ENCODE measurements at regions not wholly inside any gene's neighbourhood (a gene's known extent, or its start where the extent isn't known, plus 50 kb on each side); places are given as distances from the start of the nearest gene placed in this dataset.

GRCh38 chr4:107292979-107293378, 256.9 kb upstream of the DKK2 start:
- Mint-ChIP-seq H3K9me3 (peaks cover 59% of the 10 kb centered on the region), H3K36me3 (ENCODE audit: low read depth) (peaks cover 17% of the 10 kb centered on the region), H3K4me1 (peaks cover under 1% of the 10 kb centered on the region), H3K27ac (no peak overlapping the region), H3K27me3 (ENCODE audit: insufficient read depth) (no peaks in the 10 kb centered on the region), H3K4me3 (no peak overlapping the region)
- no peak for TF ChIP-seq CTCF (conservative IDR thresholded peaks at IDR 0.05)
- Histone ChIP-seq H3K9ac (ENCODE audit: extremely low read depth, low read length, poor library complexity, severe bottlenecking) (no peak overlapping the region), H3K27ac (ENCODE audit: low read depth, low read length) (no peak overlapping the region), H3K4me1 (ENCODE audit: control insufficient read depth, insufficient read depth, low read length) (no peaks in the 10 kb centered on the region), H3K4me3 (ENCODE audit: low read length) (no peak overlapping the region), H3K36me3 (ENCODE audit: control insufficient read depth, insufficient read depth, low read length) (no peaks in the 10 kb centered on the region), H3K9me3 (ENCODE audit: control insufficient read depth, low read length) (peaks cover 44% of the 10 kb centered on the region), H3K27me3 (ENCODE audit: control insufficient read depth, insufficient read depth, low read length, poor library complexity, severe bottlenecking) (no peaks in the 10 kb centered on the region)
- WGBS, 2 experiments (ENCODE audit: insufficient coverage in 1 of 2, insufficient read length in 1 of 2) = 89 to 95% methylated on average over 4 of the region's 4 CpGs
- no peak for DNase-seq

GRCh38 chr4:107283587-107284559, 247.8 kb upstream of the DKK2 start:
- Histone ChIP-seq H3K4me3 (ENCODE audit: low read length) (no peak overlapping the region), H3K27ac (ENCODE audit: low read depth, low read length) (no peak overlapping the region), H3K36me3 (ENCODE audit: control insufficient read depth, insufficient read depth, low read length) (no peaks in the 10 kb centered on the region), H3K4me1 (ENCODE audit: control insufficient read depth, insufficient read depth, low read length) (no peaks in the 10 kb centered on the region), H3K27me3 (ENCODE audit: control insufficient read depth, insufficient read depth, low read length, poor library complexity, severe bottlenecking) (no peaks in the 10 kb centered on the region), H3K9ac (ENCODE audit: extremely low read depth, low read length, poor library complexity, severe bottlenecking) (no peak overlapping the region), H3K9me3 (ENCODE audit: control insufficient read depth, low read length) (no peaks in the 10 kb centered on the region)
- TF ChIP-seq CTCF (conservative IDR thresholded peaks at IDR 0.05) = no peak
- WGBS, 2 experiments (ENCODE audit: insufficient coverage in 1 of 2, insufficient read length in 1 of 2) = 68 to 80% methylated on average over 4 of the region's 4 CpGs
- Mint-ChIP-seq H3K4me1 (peaks cover 27% of the 10 kb centered on the region), H3K4me3 (no peak overlapping the region), H3K27ac (no peak overlapping the region), H3K9me3 (no peaks in the 10 kb centered on the region), H3K36me3 (ENCODE audit: low read depth) (no peaks in the 10 kb centered on the region), H3K27me3 (ENCODE audit: insufficient read depth) (no peaks in the 10 kb centered on the region)
- peak; percentile 63 for DNase-seq

- H3K4me3 Mint-ChIP-seq = no peak overlapping the region
- no peaks in the 10 kb centered on the region for H3K36me3 ChIP-seq (ENCODE audit: control insufficient read depth, insufficient read depth, low read length)
- no peaks in the 10 kb centered on the region for H3K27me3 ChIP-seq (ENCODE audit: control insufficient read depth, insufficient read depth, low read length, poor library complexity, severe bottlenecking)
- H3K27me3 Mint-ChIP-seq (ENCODE audit: insufficient read depth) = no peaks in the 10 kb centered on the region
- no peaks in the 10 kb centered on the region for H3K9me3 Mint-ChIP-seq
- no peak for DNase-seq
- no peak overlapping the region for H3K27ac Mint-ChIP-seq
- no peaks in the 10 kb centered on the region for H3K4me1 ChIP-seq (ENCODE audit: control insufficient read depth, insufficient read depth, low read length)
- peaks cover 6% of the 10 kb centered on the region for H3K4me1 Mint-ChIP-seq
- H3K9ac ChIP-seq (ENCODE audit: extremely low read depth, low read length, poor library complexity, severe bottlenecking) = no peak overlapping the region
- H3K27ac ChIP-seq (ENCODE audit: low read depth, low read length) = no peak overlapping the region
- no peak overlapping the region for H3K4me3 ChIP-seq (ENCODE audit: low read length)
- no peak for TF ChIP-seq CTCF (conservative IDR thresholded peaks at IDR 0.05)
- H3K9me3 ChIP-seq (ENCODE audit: control insufficient read depth, low read length) = no peaks in the 10 kb centered on the region
- H3K36me3 Mint-ChIP-seq (ENCODE audit: low read depth) = no peaks in the 10 kb centered on the region
Measured at GRCh38 chr4:107279733-107280132, 243.6 kb upstream of the DKK2 start.

Measured in endodermal cell (in vitro differentiated cells).